ENCODE measurements at regions not wholly inside any gene's neighbourhood (a gene's known extent, or its start where the extent isn't known, plus 50 kb on each side); places are given as distances from the start of the nearest gene placed in this dataset.

DNA sequence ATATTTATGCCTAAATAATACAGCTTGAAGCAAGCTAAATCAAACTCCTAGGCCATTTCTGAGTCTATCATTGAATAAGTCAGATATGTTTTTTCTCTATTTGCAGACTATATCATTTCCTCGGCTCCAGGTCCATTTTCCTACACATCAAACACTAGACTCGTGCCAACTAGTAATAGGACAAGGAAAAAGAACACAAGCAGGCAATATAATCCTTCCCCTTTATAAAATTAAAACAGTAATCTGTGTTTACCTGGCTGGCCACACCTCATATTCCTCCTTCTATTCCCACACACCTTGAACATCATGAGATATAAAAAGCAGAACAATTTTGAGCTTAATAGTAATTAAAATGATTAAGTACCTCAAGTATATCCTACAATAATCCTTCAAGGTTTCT, 325.7 kb downstream of the TFEC start:
- TF ChIP-seq, protein P1, sequence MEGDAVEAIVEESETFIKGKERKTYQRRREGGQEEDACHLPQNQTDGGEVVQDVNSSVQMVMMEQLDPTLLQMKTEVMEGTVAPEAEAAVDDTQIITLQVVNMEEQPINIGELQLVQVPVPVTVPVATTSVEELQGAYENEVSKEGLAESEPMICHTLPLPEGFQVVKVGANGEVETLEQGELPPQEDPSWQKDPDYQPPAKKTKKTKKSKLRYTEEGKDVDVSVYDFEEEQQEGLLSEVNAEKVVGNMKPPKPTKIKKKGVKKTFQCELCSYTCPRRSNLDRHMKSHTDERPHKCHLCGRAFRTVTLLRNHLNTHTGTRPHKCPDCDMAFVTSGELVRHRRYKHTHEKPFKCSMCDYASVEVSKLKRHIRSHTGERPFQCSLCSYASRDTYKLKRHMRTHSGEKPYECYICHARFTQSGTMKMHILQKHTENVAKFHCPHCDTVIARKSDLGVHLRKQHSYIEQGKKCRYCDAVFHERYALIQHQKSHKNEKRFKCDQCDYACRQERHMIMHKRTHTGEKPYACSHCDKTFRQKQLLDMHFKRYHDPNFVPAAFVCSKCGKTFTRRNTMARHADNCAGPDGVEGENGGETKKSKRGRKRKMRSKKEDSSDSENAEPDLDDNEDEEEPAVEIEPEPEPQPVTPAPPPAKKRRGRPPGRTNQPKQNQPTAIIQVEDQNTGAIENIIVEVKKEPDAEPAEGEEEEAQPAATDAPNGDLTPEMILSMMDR (IDR thresholded peaks at IDR 0.05; ENCODE audit: insufficient read depth, low read length), result no peak
- TF ChIP-seq POLR2AphosphoS5 (IDR thresholded peaks at IDR 0.05; ENCODE audit: low read depth), result no peak
- TF ChIP-seq, protein P2, sequence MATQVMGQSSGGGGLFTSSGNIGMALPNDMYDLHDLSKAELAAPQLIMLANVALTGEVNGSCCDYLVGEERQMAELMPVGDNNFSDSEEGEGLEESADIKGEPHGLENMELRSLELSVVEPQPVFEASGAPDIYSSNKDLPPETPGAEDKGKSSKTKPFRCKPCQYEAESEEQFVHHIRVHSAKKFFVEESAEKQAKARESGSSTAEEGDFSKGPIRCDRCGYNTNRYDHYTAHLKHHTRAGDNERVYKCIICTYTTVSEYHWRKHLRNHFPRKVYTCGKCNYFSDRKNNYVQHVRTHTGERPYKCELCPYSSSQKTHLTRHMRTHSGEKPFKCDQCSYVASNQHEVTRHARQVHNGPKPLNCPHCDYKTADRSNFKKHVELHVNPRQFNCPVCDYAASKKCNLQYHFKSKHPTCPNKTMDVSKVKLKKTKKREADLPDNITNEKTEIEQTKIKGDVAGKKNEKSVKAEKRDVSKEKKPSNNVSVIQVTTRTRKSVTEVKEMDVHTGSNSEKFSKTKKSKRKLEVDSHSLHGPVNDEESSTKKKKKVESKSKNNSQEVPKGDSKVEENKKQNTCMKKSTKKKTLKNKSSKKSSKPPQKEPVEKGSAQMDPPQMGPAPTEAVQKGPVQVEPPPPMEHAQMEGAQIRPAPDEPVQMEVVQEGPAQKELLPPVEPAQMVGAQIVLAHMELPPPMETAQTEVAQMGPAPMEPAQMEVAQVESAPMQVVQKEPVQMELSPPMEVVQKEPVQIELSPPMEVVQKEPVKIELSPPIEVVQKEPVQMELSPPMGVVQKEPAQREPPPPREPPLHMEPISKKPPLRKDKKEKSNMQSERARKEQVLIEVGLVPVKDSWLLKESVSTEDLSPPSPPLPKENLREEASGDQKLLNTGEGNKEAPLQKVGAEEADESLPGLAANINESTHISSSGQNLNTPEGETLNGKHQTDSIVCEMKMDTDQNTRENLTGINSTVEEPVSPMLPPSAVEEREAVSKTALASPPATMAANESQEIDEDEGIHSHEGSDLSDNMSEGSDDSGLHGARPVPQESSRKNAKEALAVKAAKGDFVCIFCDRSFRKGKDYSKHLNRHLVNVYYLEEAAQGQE (IDR thresholded peaks at IDR 0.05; ENCODE audit: insufficient replicate concordance, low read depth), result no peak

Measured in HL-60 (cell line).